Nephron progenitor cell (in vitro differentiated cells): ENCODE measurements at regions not wholly inside any gene's neighbourhood (a gene's known extent, or its start where the extent isn't known, plus 50 kb on each side); places are given as distances from the start of the nearest gene placed in this dataset.
A peak's percentile ranks its signal among the peaks of the same experiment; 100 is the strongest.

Experiments
- DNase-seq: peaks from one replicate; pipeline ENCODE4 v3.0.0; 2021
- H3K27ac Mint-ChIP-seq: 2 replicates; pipeline ENCODE4 v1.8.0; 2021; ENCODE audit warnings: mild to moderate bottlenecking, moderate library complexity, mixed read lengths
- H3K27me3 Mint-ChIP-seq: 2 replicates; pipeline ENCODE4 v1.8.0; 2021; ENCODE audit warnings: mild to moderate bottlenecking, low read depth, mixed read lengths; ENCODE audit not compliant: poor library complexity
- H3K36me3 Mint-ChIP-seq: 2 replicates; pipeline ENCODE4 v1.8.0; 2021; ENCODE audit warnings: low read depth, mixed read lengths
- H3K4me1 Mint-ChIP-seq: 2 replicates; pipeline ENCODE4 v1.8.0; 2021; ENCODE audit warnings: mixed read lengths
- H3K4me3 Mint-ChIP-seq: 2 replicates; pipeline ENCODE4 v1.8.0; 2021; ENCODE audit warnings: mild to moderate bottlenecking, moderate library complexity, mixed read lengths
- H3K9me3 Mint-ChIP-seq: 2 replicates; pipeline ENCODE4 v1.8.0; 2021; ENCODE audit warnings: mild to moderate bottlenecking, moderate library complexity, mixed read lengths
- TF ChIP-seq, protein P1 (sequence below): fragments of 200-600 bp; sonication (generic); IDR thresholded peaks from 2 replicates; pipeline ENCODE4 v1.5.0; 2021; ENCODE audit warnings: antibody characterized with exemption

DNA sequence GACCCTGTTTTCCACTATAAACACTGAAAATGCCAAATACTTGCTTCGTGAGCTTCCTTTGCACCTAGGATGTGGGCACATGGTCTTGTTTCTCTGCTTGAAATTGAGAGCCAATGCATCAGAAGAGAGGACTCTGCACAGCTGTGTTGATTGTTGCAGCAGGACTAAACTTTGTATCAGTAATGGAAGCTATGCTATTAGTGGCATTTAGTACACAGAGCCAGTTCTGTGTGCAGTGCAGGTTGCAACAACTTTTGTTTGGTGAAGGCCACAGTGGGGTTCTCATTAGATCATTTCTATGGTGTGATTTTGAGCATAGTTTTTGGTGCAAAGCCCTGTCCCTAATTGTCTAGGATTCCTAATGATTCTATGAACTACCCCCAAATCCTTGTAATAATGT is 54.4 kb upstream of the ANKRD17 start:
- no peak overlapping the region for H3K4me3 Mint-ChIP-seq
- no peak overlapping the region for H3K27ac Mint-ChIP-seq
- no peaks in the 10 kb centered on the region for H3K27me3 Mint-ChIP-seq
- TF ChIP-seq, protein P1, sequence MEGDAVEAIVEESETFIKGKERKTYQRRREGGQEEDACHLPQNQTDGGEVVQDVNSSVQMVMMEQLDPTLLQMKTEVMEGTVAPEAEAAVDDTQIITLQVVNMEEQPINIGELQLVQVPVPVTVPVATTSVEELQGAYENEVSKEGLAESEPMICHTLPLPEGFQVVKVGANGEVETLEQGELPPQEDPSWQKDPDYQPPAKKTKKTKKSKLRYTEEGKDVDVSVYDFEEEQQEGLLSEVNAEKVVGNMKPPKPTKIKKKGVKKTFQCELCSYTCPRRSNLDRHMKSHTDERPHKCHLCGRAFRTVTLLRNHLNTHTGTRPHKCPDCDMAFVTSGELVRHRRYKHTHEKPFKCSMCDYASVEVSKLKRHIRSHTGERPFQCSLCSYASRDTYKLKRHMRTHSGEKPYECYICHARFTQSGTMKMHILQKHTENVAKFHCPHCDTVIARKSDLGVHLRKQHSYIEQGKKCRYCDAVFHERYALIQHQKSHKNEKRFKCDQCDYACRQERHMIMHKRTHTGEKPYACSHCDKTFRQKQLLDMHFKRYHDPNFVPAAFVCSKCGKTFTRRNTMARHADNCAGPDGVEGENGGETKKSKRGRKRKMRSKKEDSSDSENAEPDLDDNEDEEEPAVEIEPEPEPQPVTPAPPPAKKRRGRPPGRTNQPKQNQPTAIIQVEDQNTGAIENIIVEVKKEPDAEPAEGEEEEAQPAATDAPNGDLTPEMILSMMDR: no peak
- no peak for DNase-seq
- H3K4me1 Mint-ChIP-seq: no peaks in the 10 kb centered on the region
- no peaks in the 10 kb centered on the region for H3K36me3 Mint-ChIP-seq
- no peaks in the 10 kb centered on the region for H3K9me3 Mint-ChIP-seq

DNA sequence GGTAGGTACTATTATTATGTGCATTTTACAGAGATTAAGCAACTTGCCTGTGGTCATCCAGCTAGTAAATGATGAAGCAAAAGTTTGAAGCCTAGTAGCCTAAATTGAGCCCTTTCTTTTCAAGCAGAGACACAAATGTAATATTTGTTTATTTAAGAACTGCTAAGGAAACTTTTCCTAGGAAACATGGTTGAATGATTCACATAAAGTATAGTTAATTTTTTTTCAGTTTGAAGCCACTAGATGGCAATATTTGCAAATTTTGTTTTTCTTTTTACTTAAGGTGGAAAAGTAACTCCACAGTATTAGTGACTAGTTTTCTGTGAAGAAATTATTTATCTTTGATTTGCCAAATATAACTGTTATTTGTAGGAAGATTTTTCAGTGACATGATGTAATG is 52.8 kb upstream of the ANKRD17 start:
- no peak for DNase-seq
- H3K27me3 Mint-ChIP-seq: no peaks in the 10 kb centered on the region
- no peaks in the 10 kb centered on the region for H3K9me3 Mint-ChIP-seq
- H3K4me1 Mint-ChIP-seq: no peaks in the 10 kb centered on the region
- H3K36me3 Mint-ChIP-seq: no peaks in the 10 kb centered on the region
- no peak overlapping the region for H3K4me3 Mint-ChIP-seq
- TF ChIP-seq, protein P1: peak; percentile 30
- no peak overlapping the region for H3K27ac Mint-ChIP-seq

DNA sequence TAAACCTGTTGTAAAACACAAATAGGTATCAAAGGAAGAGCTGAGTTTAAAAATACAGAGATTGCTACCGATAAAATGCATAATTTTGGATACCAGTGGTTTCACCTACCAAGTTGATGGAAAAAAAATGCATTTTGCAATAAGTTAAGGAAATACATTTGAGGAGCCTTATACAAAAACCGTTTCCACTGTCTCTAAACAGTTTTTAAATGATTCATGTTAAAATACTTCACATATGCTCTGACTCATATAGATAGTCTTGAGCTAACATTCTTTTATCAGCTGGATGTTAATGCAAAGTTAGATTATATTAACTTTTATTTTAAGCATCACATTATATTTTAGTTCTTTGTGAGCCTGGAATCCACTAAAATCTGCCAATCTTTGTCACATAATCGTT is 50.6 kb upstream of the ANKRD17 start:
- Mint-ChIP-seq H3K4me3 (no peak overlapping the region), H3K27ac (no peak overlapping the region), H3K4me1 (no peaks in the 10 kb centered on the region), H3K9me3 (no peaks in the 10 kb centered on the region), H3K27me3 (no peaks in the 10 kb centered on the region), H3K36me3 (no peaks in the 10 kb centered on the region)
- DNase-seq: no peak
- TF ChIP-seq, protein P1: no peak
